HFFc6 (cell line): ENCODE measurements at regions not wholly inside any gene's neighbourhood (a gene's known extent, or its start where the extent isn't known, plus 50 kb on each side); places are given as distances from the start of the nearest gene placed in this dataset.
"Not testable (repeated sequence)": the region's sequence is repeated elsewhere in the genome, so short reads cannot be mapped to it uniquely, and the experiment has no call there.

Experiments used
- DNase-seq: peaks from one replicate; pipeline ENCODE4 v3.0.0-alpha.2; 2018
- H3K27ac Mint-ChIP-seq: 2 replicates; pipeline ENCODE4 v1.8.0; 2020; ENCODE audit warnings: mild to moderate bottlenecking, mixed read lengths
- H3K27me3 Mint-ChIP-seq: 2 replicates; pipeline ENCODE4 v1.8.0; 2021; ENCODE audit warnings: mild to moderate bottlenecking, moderate library complexity, mixed read lengths; ENCODE audit not compliant: insufficient read depth
- H3K36me3 Mint-ChIP-seq: 2 replicates; pipeline ENCODE4 v1.8.0; 2021; ENCODE audit warnings: low read depth, mixed read lengths
- H3K4me1 Mint-ChIP-seq: 2 replicates; pipeline ENCODE4 v1.8.0; 2020; ENCODE audit warnings: low read depth, mixed read lengths
- H3K4me3 Mint-ChIP-seq: 2 replicates; pipeline ENCODE4 v1.8.0; 2020; ENCODE audit warnings: mild to moderate bottlenecking, moderate library complexity, mixed read lengths
- H3K9me3 Mint-ChIP-seq: 2 replicates; pipeline ENCODE4 v1.8.0; 2020; ENCODE audit warnings: mild to moderate bottlenecking, mixed read lengths
- TF ChIP-seq, protein P1 (sequence below): fragments of 200-600 bp; sonication (generic); IDR thresholded peaks from 2 replicates; pipeline ENCODE4 v1.5.0; 2021; ENCODE audit warnings: antibody characterized with exemption, mild to moderate bottlenecking

GRCh38 chr6:103504501-103505154 lies 1355.1 kb downstream of the HACE1 start:
- no peaks in the 10 kb centered on the region for H3K27me3 Mint-ChIP-seq
- no peak overlapping the region for H3K4me3 Mint-ChIP-seq
- DNase-seq: no peak
- no peaks in the 10 kb centered on the region for H3K36me3 Mint-ChIP-seq
- peaks cover 4% of the 10 kb centered on the region; the same call in 1 of the 2 replicates for H3K9me3 Mint-ChIP-seq
- TF ChIP-seq, protein P1, sequence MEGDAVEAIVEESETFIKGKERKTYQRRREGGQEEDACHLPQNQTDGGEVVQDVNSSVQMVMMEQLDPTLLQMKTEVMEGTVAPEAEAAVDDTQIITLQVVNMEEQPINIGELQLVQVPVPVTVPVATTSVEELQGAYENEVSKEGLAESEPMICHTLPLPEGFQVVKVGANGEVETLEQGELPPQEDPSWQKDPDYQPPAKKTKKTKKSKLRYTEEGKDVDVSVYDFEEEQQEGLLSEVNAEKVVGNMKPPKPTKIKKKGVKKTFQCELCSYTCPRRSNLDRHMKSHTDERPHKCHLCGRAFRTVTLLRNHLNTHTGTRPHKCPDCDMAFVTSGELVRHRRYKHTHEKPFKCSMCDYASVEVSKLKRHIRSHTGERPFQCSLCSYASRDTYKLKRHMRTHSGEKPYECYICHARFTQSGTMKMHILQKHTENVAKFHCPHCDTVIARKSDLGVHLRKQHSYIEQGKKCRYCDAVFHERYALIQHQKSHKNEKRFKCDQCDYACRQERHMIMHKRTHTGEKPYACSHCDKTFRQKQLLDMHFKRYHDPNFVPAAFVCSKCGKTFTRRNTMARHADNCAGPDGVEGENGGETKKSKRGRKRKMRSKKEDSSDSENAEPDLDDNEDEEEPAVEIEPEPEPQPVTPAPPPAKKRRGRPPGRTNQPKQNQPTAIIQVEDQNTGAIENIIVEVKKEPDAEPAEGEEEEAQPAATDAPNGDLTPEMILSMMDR: no peak
- H3K27ac Mint-ChIP-seq: no peak overlapping the region
- no peaks in the 10 kb centered on the region for H3K4me1 Mint-ChIP-seq

GRCh38 chr6:103496588-103496987 lies 1363.1 kb downstream of the HACE1 start:
- H3K27ac Mint-ChIP-seq, H3K27me3 Mint-ChIP-seq, H3K36me3 Mint-ChIP-seq, H3K9me3 Mint-ChIP-seq, DNase-seq, H3K4me1 Mint-ChIP-seq, H3K4me3 Mint-ChIP-seq: not testable (repeated sequence)

GRCh38 chr6:103456652-103457051 lies 1403.1 kb downstream of the HACE1 start:
- peaks cover 28% of the 10 kb centered on the region for H3K9me3 Mint-ChIP-seq
- no peaks in the 10 kb centered on the region for H3K36me3 Mint-ChIP-seq
- H3K4me3 Mint-ChIP-seq: no peak overlapping the region
- no peak overlapping the region for H3K27ac Mint-ChIP-seq
- TF ChIP-seq, protein P1: no peak
- H3K27me3 Mint-ChIP-seq: no peaks in the 10 kb centered on the region; the same call in 1 of the 2 replicates
- H3K4me1 Mint-ChIP-seq: no peaks in the 10 kb centered on the region
- DNase-seq: no peak

GRCh38 chr6:103455275-103455674 lies 1404.4 kb downstream of the HACE1 start:
- Mint-ChIP-seq H3K9me3 (peaks cover 27% of the 10 kb centered on the region), H3K4me3 (no peak overlapping the region), H3K27ac (no peak overlapping the region), H3K36me3 (no peaks in the 10 kb centered on the region), H3K27me3 (no peaks in the 10 kb centered on the region; the same call in 1 of the 2 replicates), H3K4me1 (no peaks in the 10 kb centered on the region)
- DNase-seq: no peak
- TF ChIP-seq, protein P1: no peak

- DNase-seq: no peak
- H3K4me1 Mint-ChIP-seq: no peaks in the 10 kb centered on the region
- H3K36me3 Mint-ChIP-seq: no peaks in the 10 kb centered on the region
- no peaks in the 10 kb centered on the region for H3K27me3 Mint-ChIP-seq
- TF ChIP-seq, protein P1: no peak
- no peak overlapping the region for H3K4me3 Mint-ChIP-seq
- H3K9me3 Mint-ChIP-seq: peaks cover 25% of the 10 kb centered on the region
- H3K27ac Mint-ChIP-seq: no peak overlapping the region
These were observed 1450.2 kb downstream of the HACE1 start for GRCh38 chr6:103409475-103409874.

- no peak for DNase-seq
- H3K27me3 Mint-ChIP-seq: no peaks in the 10 kb centered on the region
- peaks cover 29% of the 10 kb centered on the region for H3K9me3 Mint-ChIP-seq
- H3K27ac Mint-ChIP-seq: no peak overlapping the region
- H3K36me3 Mint-ChIP-seq: no peaks in the 10 kb centered on the region
- H3K4me3 Mint-ChIP-seq: no peak overlapping the region
- no peaks in the 10 kb centered on the region for H3K4me1 Mint-ChIP-seq
- TF ChIP-seq, protein P1: no peak
These were observed 1454.4 kb downstream of the HACE1 start for GRCh38 chr6:103405321-103405720.
